GM19397 (cell line): ENCODE measurements at regions not wholly inside any gene's neighbourhood (a gene's known extent, or its start where the extent isn't known, plus 50 kb on each side); places are given as distances from the start of the nearest gene placed in this dataset.

Source experiments
- ATAC-seq: cut with Tn5 transposase; IDR thresholded peaks from one replicate; pipeline ENCODE4 v1.9.1; 2021; ENCODE audit warnings: mild to moderate bottlenecking, moderate library complexity; ENCODE audit not compliant: unreplicated experiment

DNA sequence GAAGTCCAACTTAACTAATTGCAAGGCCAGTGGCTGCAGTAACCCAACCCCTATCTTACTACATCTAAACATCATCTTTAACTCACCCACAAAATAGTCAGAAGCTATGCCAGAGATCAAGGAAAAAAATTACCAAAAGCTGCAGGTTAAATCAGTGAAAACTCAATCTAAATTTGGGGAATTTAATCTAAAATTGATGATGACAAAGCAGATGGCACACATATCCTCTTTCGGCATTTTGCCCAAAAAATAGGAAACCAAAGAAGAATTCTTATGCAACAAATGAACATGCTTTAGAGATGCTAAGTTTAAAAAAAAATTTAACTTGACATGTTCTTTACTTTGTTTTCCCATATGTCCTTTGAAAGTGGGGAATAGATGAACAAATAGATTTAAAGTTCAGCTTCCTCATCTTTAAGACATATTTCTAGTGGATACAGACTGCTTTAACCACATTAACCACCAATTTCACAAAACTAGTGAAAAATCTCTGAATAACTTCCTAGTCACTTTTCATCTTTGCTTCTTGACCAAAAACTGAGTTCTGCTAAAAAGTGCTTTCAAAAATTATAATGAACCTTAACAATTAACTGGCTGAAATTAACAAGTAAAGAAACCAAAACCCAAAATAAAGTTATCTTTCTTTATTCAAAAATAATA lies 74.3 kb upstream of the CCDC150 start:
- no peak for ATAC-seq

GRCh38 chr2:196565982-196566381 lies 73.5 kb upstream of the CCDC150 start:
- ATAC-seq: no peak

GRCh38 chr2:196566961-196567666 lies 72.4 kb upstream of the CCDC150 start:
- no peak for ATAC-seq

DNA sequence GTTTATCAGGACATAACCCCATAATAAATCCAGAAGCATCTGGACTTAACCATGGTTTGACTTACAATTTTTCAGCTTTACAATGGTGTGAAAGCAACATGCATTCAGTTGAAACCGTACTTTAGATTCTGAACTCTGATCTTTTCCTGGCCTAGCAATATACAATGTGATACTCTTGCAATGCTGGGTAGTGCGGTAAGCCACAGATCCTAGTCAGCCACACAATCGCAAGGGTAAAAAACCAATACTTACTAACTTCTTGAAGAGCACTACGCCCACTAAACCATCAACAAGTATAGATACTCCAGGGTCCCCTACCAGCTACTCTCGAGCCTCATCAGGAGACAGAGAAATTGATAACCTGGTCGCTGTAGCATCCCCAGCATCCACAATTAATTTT lies 71.0 kb upstream of the CCDC150 start:
- ATAC-seq: no peak

- no peak for ATAC-seq
Measured at GRCh38 chr2:196584903-196585302, 54.6 kb upstream of the CCDC150 start.

GRCh38 chr2:196586511-196586991 lies 53.0 kb upstream of the CCDC150 start:
- no peak for ATAC-seq

DNA sequence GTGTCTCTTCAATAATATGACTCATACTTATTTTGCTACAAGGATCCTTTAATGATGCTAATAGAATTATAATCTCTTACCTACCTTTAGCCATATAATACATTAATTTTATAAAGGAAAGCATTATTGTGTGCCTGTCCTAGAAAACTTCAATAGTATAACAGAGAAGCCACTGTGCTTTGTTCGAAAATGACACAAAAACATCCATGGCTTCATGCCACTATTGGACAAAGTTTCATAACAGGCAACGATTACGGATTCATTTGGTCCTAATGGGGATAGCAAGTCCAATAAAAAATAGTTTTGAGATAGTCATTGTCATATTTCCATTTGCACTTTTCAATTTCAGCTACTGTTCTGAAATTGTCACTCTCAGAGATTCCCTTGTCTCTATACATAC lies 52.5 kb upstream of the CCDC150 start:
- ATAC-seq: no peak

- no peak for ATAC-seq
Measured at GRCh38 chr2:196587739-196588138, 51.8 kb upstream of the CCDC150 start.

DNA sequence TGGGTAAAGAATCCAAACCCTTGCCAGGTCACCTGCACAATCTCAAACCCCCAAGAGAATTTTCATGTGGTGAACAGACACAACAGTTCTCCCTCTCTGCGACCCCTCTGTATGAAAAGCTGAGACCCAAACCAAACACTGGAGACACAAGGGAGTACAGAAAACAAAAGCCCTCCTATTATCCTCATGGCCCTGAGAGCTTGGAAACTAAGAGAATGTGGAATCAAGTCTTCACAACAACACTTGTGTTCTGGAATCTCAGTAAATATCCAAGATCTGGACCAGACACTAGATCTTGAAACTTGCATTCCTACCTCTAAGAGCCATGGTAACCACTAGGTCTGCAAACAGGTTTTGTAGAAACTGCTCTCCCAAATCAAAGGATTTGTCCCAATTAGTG lies 50.1 kb upstream of the CCDC150 start:
- no peak for ATAC-seq
